ENCODE measurements at regions not wholly inside any gene's neighbourhood (a gene's known extent, or its start where the extent isn't known, plus 50 kb on each side); places are given as distances from the start of the nearest gene placed in this dataset.

- TF ChIP-seq, protein P1, sequence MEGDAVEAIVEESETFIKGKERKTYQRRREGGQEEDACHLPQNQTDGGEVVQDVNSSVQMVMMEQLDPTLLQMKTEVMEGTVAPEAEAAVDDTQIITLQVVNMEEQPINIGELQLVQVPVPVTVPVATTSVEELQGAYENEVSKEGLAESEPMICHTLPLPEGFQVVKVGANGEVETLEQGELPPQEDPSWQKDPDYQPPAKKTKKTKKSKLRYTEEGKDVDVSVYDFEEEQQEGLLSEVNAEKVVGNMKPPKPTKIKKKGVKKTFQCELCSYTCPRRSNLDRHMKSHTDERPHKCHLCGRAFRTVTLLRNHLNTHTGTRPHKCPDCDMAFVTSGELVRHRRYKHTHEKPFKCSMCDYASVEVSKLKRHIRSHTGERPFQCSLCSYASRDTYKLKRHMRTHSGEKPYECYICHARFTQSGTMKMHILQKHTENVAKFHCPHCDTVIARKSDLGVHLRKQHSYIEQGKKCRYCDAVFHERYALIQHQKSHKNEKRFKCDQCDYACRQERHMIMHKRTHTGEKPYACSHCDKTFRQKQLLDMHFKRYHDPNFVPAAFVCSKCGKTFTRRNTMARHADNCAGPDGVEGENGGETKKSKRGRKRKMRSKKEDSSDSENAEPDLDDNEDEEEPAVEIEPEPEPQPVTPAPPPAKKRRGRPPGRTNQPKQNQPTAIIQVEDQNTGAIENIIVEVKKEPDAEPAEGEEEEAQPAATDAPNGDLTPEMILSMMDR (IDR thresholded peaks at IDR 0.05), result no peak
- no peak for TF ChIP-seq POLR2A (IDR thresholded peaks at IDR 0.05)
Observed at GRCh38 chr10:131638049-131638879, 262.5 kb upstream of the PPP2R2D start.

Data from testis (tissue), 2 donors.